GM23248 (cell line): ENCODE measurements at regions not wholly inside any gene's neighbourhood (a gene's known extent, or its start where the extent isn't known, plus 50 kb on each side); places are given as distances from the start of the nearest gene placed in this dataset.

Source experiments
- DNase-seq: peaks from one replicate; pipeline ENCODE4 v3.0.0-alpha.2; 2015
- H2AFZ ChIP-seq: fragments of 200-600 bp; sonication (generic); 2 replicates; pipeline ENCODE4 v1.6.1; 2016; ENCODE audit warnings: antibody characterized with exemption
- H3F3A ChIP-seq: fragments of 200-600 bp; sonication (generic); 2 replicates; pipeline ENCODE4 v1.6.1; 2016; ENCODE audit warnings: mild to moderate bottlenecking, antibody characterized with exemption, mixed run types; ENCODE audit not compliant: insufficient read depth
- H3K27ac ChIP-seq: fragments of 200-600 bp; sonication (generic); 2 replicates; pipeline ENCODE4 v1.5.1; 2016; ENCODE audit warnings: mild to moderate bottlenecking
- H3K27me3 ChIP-seq: fragments of 200-600 bp; sonication (generic); replicated peaks from 2 replicates; pipeline ENCODE4 v1.6.1; 2016; ENCODE audit warnings: mild to moderate bottlenecking; ENCODE audit not compliant: insufficient read depth
- H3K36me3 ChIP-seq: fragments of 200-600 bp; sonication (generic); 2 replicates; pipeline ENCODE4 v1.6.1; 2016; ENCODE audit warnings: low read depth, mild to moderate bottlenecking
- H3K4me1 ChIP-seq: fragments of 200-600 bp; sonication (generic); 2 replicates; pipeline ENCODE4 v1.6.1; 2016; ENCODE audit warnings: mild to moderate bottlenecking; ENCODE audit not compliant: insufficient read depth
- H3K4me2 ChIP-seq: fragments of 200-600 bp; sonication (generic); one replicate; pipeline ENCODE4 v1.6.1; 2016; ENCODE audit warnings: mild to moderate bottlenecking; ENCODE audit not compliant: unreplicated experiment
- H3K4me3 ChIP-seq: fragments of 200-600 bp; sonication (generic); 2 replicates; pipeline ENCODE4 v1.5.1; 2016; ENCODE audit warnings: mild to moderate bottlenecking
- H3K79me2 ChIP-seq: fragments of 200-600 bp; sonication (generic); 2 replicates; pipeline ENCODE4 v1.6.1; 2016; ENCODE audit warnings: mild to moderate bottlenecking; ENCODE audit not compliant: insufficient read depth
- H3K9ac ChIP-seq: fragments of 200-600 bp; sonication (generic); 2 replicates; pipeline ENCODE4 v1.6.1; 2016; ENCODE audit warnings: mild to moderate bottlenecking
- H3K9me2 ChIP-seq: fragments of 200-600 bp; sonication (generic); 2 replicates; pipeline ENCODE4 v1.6.1; 2016; ENCODE audit warnings: mixed run types, mild to moderate bottlenecking, moderate library complexity; ENCODE audit not compliant: insufficient read depth
- H3K9me3 ChIP-seq: fragments of 200-600 bp; sonication (generic); one replicate; pipeline ENCODE4 v1.6.1; 2017; ENCODE audit warnings: low read depth
- H4K20me1 ChIP-seq: fragments of 200-600 bp; sonication (generic); 2 replicates; pipeline ENCODE4 v1.6.0; 2016; ENCODE audit not compliant: insufficient read depth
- EZH2 ChIP-seq: fragments of 200-600 bp; sonication (generic); IDR thresholded peaks from 2 replicates; pipeline ENCODE4 v1.6.1; 2018; ENCODE audit warnings: antibody characterized with exemption, mild to moderate bottlenecking; ENCODE audit not compliant: insufficient read depth, poor library complexity, severe bottlenecking
- EZH2phosphoT487 ChIP-seq: fragments of 200-600 bp; sonication (generic); IDR thresholded peaks from 2 replicates; pipeline ENCODE4 v1.6.1; 2018; ENCODE audit warnings: antibody characterized with exemption, moderate library complexity, mild to moderate bottlenecking, low read depth; ENCODE audit not compliant: insufficient read depth
- WGBS, 2 experiments: methylation state at CpG; one replicate each; pipeline ENCODE4 v1.1.6; 2015 to 2017; ENCODE audit warnings: low lambda C conversion rate in 2 of 2, low coverage in 1 of 2; ENCODE audit errors: missing lambda C conversion rate in 2 of 2; 5-methylcytosine and 5-hydroxymethylcytosine counted together
- in situ Hi-C: fragments of 300-500 bp; cut with MboI; formaldehyde crosslinking; loops from 2 replicates; pipeline ENCODE4 v1.15.0; 2020

GRCh38 chr5:44909004-44909403 lies 100.3 kb downstream of the MRPS30 start:
- Histone ChIP-seq H4K20me1 (no peaks in the 10 kb centered on the region), H3K27me3 (no peaks in the 10 kb centered on the region), H2AFZ (no peak overlapping the region), H3K79me2 (no peaks in the 10 kb centered on the region), H3F3A (no peaks in the 10 kb centered on the region), H3K9ac (no peak overlapping the region), H3K9me2 (no peaks in the 10 kb centered on the region), H3K9me3 (no peaks in the 10 kb centered on the region), H3K27ac (no peak overlapping the region), H3K4me3 (no peak overlapping the region), H3K36me3 (no peaks in the 10 kb centered on the region), H3K4me1 (no peaks in the 10 kb centered on the region), H3K4me2 (no peak overlapping the region)
- no peak for TF ChIP-seq EZH2phosphoT487
- no peak for TF ChIP-seq EZH2
- DNase-seq: no peak
- WGBS, 2 experiments: 0% methylated on average over 1 of the region's 1 CpG
- in situ Hi-C loops: no loop called here

GRCh38 chr5:44911501-44911900 lies 102.8 kb downstream of the MRPS30 start:
- H3K9ac ChIP-seq: no peak overlapping the region
- no peaks in the 10 kb centered on the region for H3K79me2 ChIP-seq
- no peaks in the 10 kb centered on the region for H3K9me3 ChIP-seq
- H3K36me3 ChIP-seq: no peaks in the 10 kb centered on the region
- no peaks in the 10 kb centered on the region for H3K9me2 ChIP-seq
- WGBS, 2 experiments: 14 to 22% methylated on average over 1 of the region's 1 CpG
- no peak overlapping the region for H2AFZ ChIP-seq
- no peaks in the 10 kb centered on the region for H4K20me1 ChIP-seq
- no peaks in the 10 kb centered on the region for H3K27me3 ChIP-seq
- H3F3A ChIP-seq: no peaks in the 10 kb centered on the region
- TF ChIP-seq EZH2phosphoT487 (no peak), EZH2 (no peak)
- H3K4me3 ChIP-seq: no peak overlapping the region
- DNase-seq: no peak
- H3K4me2 ChIP-seq: no peak overlapping the region
- H3K4me1 ChIP-seq: no peaks in the 10 kb centered on the region
- in situ Hi-C loops: no loop called here
- no peak overlapping the region for H3K27ac ChIP-seq

- WGBS, 2 experiments: 18 to 28% methylated on average over 2 of the region's 2 CpGs
- Histone ChIP-seq H3K4me2 (no peak overlapping the region), H3K9ac (no peak overlapping the region), H4K20me1 (no peaks in the 10 kb centered on the region), H3K79me2 (no peaks in the 10 kb centered on the region), H3K4me3 (no peak overlapping the region), H3K36me3 (no peaks in the 10 kb centered on the region), H3K9me3 (no peaks in the 10 kb centered on the region), H3K27ac (no peak overlapping the region), H3K27me3 (no peaks in the 10 kb centered on the region), H3K4me1 (no peaks in the 10 kb centered on the region), H2AFZ (no peak overlapping the region), H3K9me2 (no peaks in the 10 kb centered on the region), H3F3A (no peaks in the 10 kb centered on the region)
- DNase-seq: no peak
- in situ Hi-C loops: no loop called here
- TF ChIP-seq EZH2: no peak
- no peak for TF ChIP-seq EZH2phosphoT487
Observed at GRCh38 chr5:44914221-44914620, 105.5 kb downstream of the MRPS30 start.

- Histone ChIP-seq H3K27ac (no peak overlapping the region), H3K9me3 (no peaks in the 10 kb centered on the region), H3F3A (no peaks in the 10 kb centered on the region), H2AFZ (no peak overlapping the region), H3K36me3 (no peaks in the 10 kb centered on the region), H3K9ac (no peak overlapping the region), H3K79me2 (no peaks in the 10 kb centered on the region), H3K4me1 (no peaks in the 10 kb centered on the region), H3K4me2 (no peak overlapping the region), H3K9me2 (no peaks in the 10 kb centered on the region), H3K4me3 (no peak overlapping the region), H3K27me3 (no peaks in the 10 kb centered on the region), H4K20me1 (no peaks in the 10 kb centered on the region)
- 13 to 35% methylated on average over 1 of the region's 1 CpG for WGBS, 2 experiments
- DNase-seq: no peak
- in situ Hi-C loops: no loop called here
- TF ChIP-seq EZH2phosphoT487 (no peak), EZH2 (no peak)
Observed at GRCh38 chr5:44919560-44919959, 110.8 kb downstream of the MRPS30 start.

- DNase-seq: no peak
- no peaks in the 10 kb centered on the region for H3K36me3 ChIP-seq
- no peak overlapping the region for H3K4me2 ChIP-seq
- H4K20me1 ChIP-seq: no peaks in the 10 kb centered on the region
- 19 to 22% methylated on average over 3 of the region's 3 CpGs for WGBS, 2 experiments
- in situ Hi-C loops: no loop called here
- no peaks in the 10 kb centered on the region for H3K9me3 ChIP-seq
- H3K9me2 ChIP-seq: no peaks in the 10 kb centered on the region
- no peak overlapping the region for H3K4me3 ChIP-seq
- no peak overlapping the region for H2AFZ ChIP-seq
- no peaks in the 10 kb centered on the region for H3K4me1 ChIP-seq
- no peaks in the 10 kb centered on the region for H3K27me3 ChIP-seq
- H3K27ac ChIP-seq: no peak overlapping the region
- H3K9ac ChIP-seq: no peak overlapping the region
- H3F3A ChIP-seq: no peaks in the 10 kb centered on the region
- TF ChIP-seq EZH2 (no peak), EZH2phosphoT487 (no peak)
- no peaks in the 10 kb centered on the region for H3K79me2 ChIP-seq
Observed at GRCh38 chr5:44927115-44927733, 118.5 kb downstream of the MRPS30 start.
